ENCODE measurements at regions not wholly inside any gene's neighbourhood (a gene's known extent, or its start where the extent isn't known, plus 50 kb on each side); places are given as distances from the start of the nearest gene placed in this dataset.
"Not testable (repeated sequence)": the region's sequence is repeated elsewhere in the genome, so short reads cannot be mapped to it uniquely, and the experiment has no call there.

DNA sequence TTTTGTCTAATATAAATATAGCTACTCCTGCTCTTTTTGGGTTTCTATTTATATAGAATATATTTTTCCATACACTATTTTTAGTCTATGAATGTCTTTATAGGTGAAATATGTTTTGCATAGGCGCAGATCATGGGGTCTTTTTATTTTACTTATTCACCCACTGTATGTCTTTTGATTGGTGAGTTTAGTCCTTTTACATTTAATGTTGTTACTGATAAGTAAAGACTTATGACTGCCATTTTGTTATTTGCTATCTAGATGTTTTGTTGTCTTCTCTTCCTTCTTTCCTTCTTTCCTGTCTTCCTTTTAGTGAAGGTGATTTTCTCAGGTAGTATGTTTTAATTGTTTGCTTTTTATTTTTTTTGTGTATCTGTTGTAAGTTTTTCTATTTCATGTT, 276.8 kb upstream of the CNTNAP2 start:
- no peak for DNase-seq (ENCODE audit: low read depth in 1 of 2, low spot score in 1 of 2)
- in situ Hi-C loops (cut with HindIII; ENCODE audit: low pct_unique_long_range_greater_than_20kb, low sequenced_read_pairs) = no loop called here
- no peak for TF ChIP-seq JUND (IDR thresholded peaks at IDR 0.05; ENCODE audit: low read depth)

DNA sequence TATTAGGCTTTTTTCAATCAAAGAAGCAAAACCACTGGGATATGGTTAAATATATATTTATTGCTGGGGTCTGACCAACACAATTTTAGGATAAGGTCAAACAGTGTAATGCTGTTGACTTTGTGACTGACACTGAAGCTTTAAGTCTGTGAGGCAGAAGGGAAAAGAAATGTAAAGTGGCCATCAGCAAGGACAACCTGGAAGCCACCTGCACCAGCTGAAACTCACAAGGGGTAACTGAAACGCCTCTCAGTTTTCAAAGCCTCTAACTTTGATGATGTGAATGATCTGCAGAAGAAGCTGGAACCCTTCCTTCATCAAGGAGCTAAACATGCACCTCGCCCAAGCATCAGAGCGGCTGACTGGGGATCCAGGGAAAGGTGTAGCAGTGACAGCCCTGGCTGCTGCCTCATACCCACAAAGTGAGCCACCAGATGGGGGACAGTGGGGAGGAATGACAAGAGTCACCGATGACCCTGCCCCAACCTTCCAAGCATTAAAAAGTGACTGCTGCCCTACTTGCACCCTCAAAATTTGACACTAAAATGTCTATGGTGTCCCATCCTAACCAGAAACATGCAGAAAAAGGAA, 284.9 kb upstream of the CNTNAP2 start:
- in situ Hi-C loops (cut with HindIII; ENCODE audit: low pct_unique_long_range_greater_than_20kb, low sequenced_read_pairs) = no loop called here
- no peak for TF ChIP-seq JUND (IDR thresholded peaks at IDR 0.05; ENCODE audit: low read depth)
- no peak for DNase-seq (ENCODE audit: low read depth in 1 of 2, low spot score in 1 of 2)

DNA sequence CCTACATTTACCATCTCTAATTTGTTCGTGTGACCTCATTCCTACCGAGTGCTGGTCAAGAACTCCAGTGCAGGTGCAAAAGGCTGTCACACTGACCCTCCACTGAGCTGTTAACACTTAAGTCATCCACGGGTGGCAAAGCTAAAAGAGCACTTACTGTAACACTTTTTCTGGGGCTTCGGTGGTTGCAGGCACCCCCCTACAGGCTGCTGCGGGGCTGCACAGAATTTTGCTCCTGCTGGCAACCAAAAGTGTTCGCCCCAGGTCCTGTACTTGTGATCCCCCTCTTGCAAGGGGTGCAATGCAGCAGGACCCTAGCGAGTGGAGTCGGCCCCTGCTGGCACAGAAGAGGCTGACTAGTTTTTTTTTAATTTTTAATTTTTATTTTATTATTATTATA, 298.9 kb upstream of the CNTNAP2 start:
- no peak for TF ChIP-seq JUND (IDR thresholded peaks at IDR 0.05; ENCODE audit: low read depth)
- no peak for DNase-seq (ENCODE audit: low read depth in 1 of 2, low spot score in 1 of 2)
- in situ Hi-C loops (cut with HindIII; ENCODE audit: low pct_unique_long_range_greater_than_20kb, low sequenced_read_pairs) = no loop called here

DNA sequence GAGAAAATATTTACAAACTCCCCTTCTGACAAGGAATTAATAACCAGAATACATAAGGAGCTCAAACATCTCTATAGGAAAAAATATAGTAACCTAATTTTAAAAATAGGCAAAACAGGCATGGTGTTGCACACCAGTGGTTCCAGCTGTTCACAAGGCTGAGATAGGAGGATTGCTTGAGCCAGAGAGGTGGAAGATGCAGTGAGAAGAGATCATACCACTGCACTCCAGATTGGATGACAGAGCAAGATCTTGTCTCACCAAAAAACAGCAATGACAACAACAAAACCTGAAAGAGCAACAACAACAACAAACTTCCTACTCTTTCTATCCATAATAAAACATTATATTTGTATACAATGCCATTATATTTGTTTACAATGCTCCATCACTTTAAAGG, 304.4 kb upstream of the CNTNAP2 start:
- TF ChIP-seq JUND (IDR thresholded peaks at IDR 0.05; ENCODE audit: low read depth) = no peak
- no peak for DNase-seq (ENCODE audit: low read depth in 1 of 2, low spot score in 1 of 2)
- in situ Hi-C loops (cut with HindIII; ENCODE audit: low pct_unique_long_range_greater_than_20kb, low sequenced_read_pairs) = no loop called here

DNA sequence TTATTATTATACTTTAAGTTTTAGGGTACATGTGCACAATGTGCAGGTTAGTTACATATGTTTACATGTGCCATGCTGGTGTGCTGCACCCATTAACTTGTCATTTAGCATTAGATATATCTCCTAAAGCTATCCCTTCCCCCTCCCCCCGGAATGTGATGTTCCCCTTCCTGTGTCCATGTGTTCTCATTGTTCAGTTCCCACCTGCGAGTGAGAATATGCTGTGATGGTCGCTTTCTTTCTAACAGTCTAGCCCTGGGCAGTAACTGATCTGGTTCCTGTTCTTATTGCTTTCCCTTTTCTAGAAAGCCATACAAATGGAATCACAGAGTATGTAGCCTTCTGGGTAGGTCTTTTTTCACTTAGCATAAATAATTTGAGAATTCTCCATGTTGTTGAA, 311.1 kb upstream of the CNTNAP2 start:
- DNase-seq (ENCODE audit: low read depth in 1 of 2, low spot score in 1 of 2); in situ Hi-C loops (cut with HindIII; ENCODE audit: low pct_unique_long_range_greater_than_20kb, low sequenced_read_pairs): not testable (repeated sequence)

DNA sequence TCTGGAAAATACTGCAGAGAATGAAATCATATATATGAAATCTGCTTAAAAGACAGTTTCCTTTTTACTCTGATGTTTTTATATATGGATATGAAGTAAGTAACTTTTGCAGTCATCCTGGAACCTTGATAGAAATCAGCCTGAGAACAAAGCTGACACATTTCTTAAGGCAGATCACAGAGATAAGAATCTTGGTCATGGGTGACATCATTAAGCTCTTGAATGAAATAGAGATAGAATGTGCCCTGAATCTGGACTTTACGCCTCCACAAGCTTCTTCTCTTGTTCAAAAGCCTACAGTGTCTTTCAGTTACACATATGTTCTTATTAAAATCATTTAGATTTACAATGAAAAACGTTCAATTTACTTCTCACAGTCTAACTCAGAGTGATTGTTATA, 319.1 kb upstream of the CNTNAP2 start:
- no peak for TF ChIP-seq JUND (IDR thresholded peaks at IDR 0.05; ENCODE audit: low read depth)
- no peak for DNase-seq (ENCODE audit: low read depth in 1 of 2, low spot score in 1 of 2)
- in situ Hi-C loops (cut with HindIII; ENCODE audit: low pct_unique_long_range_greater_than_20kb, low sequenced_read_pairs) = no loop called here

DNA sequence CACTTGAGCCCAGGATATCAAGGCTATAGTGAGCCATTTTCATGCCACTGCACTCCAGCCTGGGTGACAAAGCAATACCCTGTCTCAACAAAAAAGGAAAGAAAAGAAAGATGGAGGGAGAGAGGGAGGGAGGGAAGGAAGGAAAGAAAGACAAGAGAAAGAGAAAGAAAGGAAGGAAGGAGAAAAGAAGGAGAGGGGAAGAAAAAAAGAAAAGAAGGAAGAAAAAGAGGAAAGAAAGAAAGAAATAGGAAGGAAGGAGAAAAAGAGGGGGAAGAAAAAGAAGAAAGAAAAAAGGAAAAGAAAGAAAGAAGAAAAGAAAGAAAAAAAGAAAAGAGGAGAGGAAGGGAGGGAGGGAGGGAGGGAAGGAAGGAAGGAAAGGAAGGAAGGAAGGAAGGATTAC, 321.5 kb upstream of the CNTNAP2 start:
- in situ Hi-C loops (cut with HindIII; ENCODE audit: low pct_unique_long_range_greater_than_20kb, low sequenced_read_pairs) = no loop called here
- no peak for DNase-seq (ENCODE audit: low read depth in 1 of 2, low spot score in 1 of 2)
- TF ChIP-seq JUND (IDR thresholded peaks at IDR 0.05; ENCODE audit: low read depth) = no peak

DNA sequence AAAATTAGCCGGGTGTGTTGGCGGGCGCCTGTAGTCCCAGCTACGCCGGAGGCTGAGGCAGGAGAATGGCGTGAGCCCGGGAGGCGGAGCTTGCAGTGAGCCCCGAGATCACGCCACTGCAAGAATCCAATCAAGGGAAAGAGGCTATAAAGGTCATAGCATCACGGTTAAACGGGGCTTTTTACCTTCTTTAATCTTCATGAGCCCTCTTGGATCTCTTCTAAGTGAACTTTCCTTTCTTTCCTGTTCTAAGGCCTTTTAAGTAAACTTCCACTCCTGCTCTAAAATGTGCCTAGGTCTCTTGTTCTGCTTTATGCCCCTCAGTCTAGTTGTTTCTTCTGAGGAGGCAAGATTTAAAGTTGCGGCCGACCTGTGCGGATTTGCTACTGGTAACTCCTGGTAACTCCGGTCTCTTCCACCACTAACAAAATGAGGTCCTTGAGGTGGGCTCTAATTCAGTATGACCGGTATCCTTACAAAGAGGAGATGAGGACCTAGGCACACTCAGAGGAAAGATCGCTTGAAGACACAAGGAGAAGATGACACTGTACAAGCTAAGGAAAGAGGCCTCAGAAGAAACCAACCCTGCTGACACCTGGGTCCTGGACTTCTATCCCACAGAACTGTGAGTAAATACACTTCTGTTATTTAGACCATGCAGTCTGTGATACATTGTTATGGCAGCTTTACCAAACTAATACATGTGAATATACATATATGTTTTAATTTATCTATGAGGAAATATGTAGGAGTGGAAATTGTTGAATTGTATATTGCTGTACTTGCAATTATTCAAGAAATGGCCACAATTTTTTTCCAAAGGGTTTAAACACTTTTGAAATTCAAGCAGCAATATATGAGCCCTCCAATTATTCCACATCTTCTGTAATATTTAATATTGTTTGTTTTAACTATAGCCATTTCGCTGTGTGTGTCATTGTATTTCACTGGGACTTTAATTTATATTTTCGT, 331.5 kb upstream of the CNTNAP2 start:
- in situ Hi-C loops (cut with HindIII; ENCODE audit: low pct_unique_long_range_greater_than_20kb, low sequenced_read_pairs) = no loop called here
- peak in 1 of 2 experiments; percentile 1 for DNase-seq (ENCODE audit: low read depth in 1 of 2, low spot score in 1 of 2)
- no peak for TF ChIP-seq JUND (IDR thresholded peaks at IDR 0.05; ENCODE audit: low read depth)

DNA sequence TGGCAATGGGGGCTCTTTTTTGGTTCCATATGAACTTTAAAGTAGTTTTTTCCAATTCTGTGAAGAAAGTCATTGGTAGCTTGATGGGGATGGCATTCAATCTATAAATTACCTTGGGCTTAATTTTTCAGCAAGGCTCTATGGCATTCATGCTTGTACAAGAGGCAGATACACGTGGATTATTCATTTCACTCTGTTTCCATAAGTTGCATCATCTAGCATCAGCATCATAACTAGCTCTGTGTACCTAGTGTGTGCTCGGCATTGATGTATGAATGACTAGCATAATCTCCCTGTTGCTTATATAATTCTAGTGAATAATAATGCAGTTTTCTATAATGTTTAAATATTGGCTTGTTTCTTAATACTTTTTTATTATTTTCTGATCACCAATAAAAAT, 335.2 kb upstream of the CNTNAP2 start:
- in situ Hi-C loops (cut with HindIII; ENCODE audit: low pct_unique_long_range_greater_than_20kb, low sequenced_read_pairs); DNase-seq (ENCODE audit: low read depth in 1 of 2, low spot score in 1 of 2): not testable (repeated sequence)

DNA sequence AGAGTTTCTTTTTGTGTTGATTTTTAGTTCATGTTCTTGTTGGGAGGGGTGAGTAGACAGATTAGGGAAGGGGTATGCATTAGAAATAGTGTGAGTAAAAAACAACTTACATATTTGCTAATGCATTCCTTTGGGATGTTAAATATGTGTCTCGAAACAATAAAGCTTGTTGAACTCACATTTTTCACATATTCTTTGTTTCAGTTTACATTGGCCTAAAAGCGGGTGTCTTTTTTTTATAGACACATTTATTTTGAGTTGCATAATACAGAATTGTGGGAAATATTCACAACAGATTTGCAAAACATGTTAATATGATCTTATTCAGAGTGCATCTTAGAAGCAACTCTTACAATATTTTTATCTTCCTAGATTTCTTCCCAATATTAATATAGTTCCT, 337.5 kb upstream of the CNTNAP2 start:
- in situ Hi-C loops (cut with HindIII; ENCODE audit: low pct_unique_long_range_greater_than_20kb, low sequenced_read_pairs) = no loop called here
- no peak for DNase-seq (ENCODE audit: low read depth in 1 of 2, low spot score in 1 of 2)
- no peak for TF ChIP-seq JUND (IDR thresholded peaks at IDR 0.05; ENCODE audit: low read depth)

DNA sequence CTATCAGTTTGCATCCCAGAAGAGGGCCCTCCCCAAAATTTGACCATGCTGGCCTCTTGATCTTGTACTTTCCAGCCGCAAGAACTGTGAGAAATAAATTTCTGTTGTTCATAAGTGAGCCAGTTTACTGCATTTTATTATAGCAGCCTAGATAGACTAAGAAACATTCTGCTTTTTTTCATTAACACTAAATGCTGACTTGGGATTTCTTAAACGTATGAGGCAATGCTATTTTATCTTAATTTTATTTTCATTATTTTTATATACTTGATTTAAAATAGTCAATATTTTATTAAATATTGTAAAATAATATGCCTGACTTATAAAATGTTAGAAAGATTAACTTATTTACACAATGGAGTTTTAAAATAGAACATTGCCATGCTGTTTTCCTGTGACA, 341.8 kb upstream of the CNTNAP2 start:
- DNase-seq (ENCODE audit: low read depth in 1 of 2, low spot score in 1 of 2) = no peak
- in situ Hi-C loops (cut with HindIII; ENCODE audit: low pct_unique_long_range_greater_than_20kb, low sequenced_read_pairs) = no loop called here
- TF ChIP-seq JUND (IDR thresholded peaks at IDR 0.05; ENCODE audit: low read depth) = no peak

DNA sequence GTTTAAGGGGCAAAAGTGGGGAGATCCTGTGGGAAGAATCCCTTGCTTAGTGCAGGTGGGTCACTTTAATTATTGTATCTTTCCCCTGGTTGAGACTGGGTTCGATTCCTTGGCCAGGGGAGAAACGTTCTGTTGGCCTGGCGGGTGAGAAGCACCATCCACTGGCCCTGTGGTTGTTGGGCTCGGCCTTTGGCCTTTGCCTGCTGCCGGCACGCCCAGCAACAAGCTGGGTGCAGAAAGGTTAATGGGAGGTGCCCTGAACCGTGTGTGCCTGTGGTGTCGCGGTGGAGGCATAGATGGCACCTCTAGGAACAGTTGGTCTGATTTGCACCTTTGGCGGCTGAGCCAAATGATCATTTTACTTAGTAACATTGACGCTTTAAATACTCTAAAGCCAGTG, 363.6 kb upstream of the CNTNAP2 start:
- no peak for TF ChIP-seq JUND (IDR thresholded peaks at IDR 0.05; ENCODE audit: low read depth)
- in situ Hi-C loops (cut with HindIII; ENCODE audit: low pct_unique_long_range_greater_than_20kb, low sequenced_read_pairs) = no loop called here
- no peak for DNase-seq (ENCODE audit: low read depth in 1 of 2, low spot score in 1 of 2)

DNA sequence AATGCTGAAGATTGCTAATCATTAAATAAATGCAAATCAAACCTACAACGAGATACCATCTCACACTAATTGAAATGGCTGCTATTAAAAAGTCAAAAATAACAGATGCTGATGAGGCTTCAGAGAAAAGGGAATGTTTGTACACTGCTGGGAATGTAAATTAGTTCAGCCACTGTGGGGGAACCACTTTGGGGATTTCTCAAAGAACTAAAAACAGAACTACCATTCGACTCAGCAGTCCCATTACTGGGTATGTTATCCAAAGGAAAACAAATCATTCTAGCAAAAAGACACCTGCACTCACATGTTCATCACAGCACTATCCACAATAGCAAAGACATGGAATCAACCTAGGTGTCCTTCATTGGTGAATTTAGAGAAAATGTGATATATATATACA, 379.0 kb upstream of the CNTNAP2 start:
- in situ Hi-C loops (cut with HindIII; ENCODE audit: low pct_unique_long_range_greater_than_20kb, low sequenced_read_pairs) = no loop called here
- no peak for DNase-seq (ENCODE audit: low read depth in 1 of 2, low spot score in 1 of 2)
- no peak for TF ChIP-seq JUND (IDR thresholded peaks at IDR 0.05; ENCODE audit: low read depth)

All from T47D (cell line).